ENCODE measurements at regions not wholly inside any gene's neighbourhood (a gene's known extent, or its start where the extent isn't known, plus 50 kb on each side); places are given as distances from the start of the nearest gene placed in this dataset.

DNA sequence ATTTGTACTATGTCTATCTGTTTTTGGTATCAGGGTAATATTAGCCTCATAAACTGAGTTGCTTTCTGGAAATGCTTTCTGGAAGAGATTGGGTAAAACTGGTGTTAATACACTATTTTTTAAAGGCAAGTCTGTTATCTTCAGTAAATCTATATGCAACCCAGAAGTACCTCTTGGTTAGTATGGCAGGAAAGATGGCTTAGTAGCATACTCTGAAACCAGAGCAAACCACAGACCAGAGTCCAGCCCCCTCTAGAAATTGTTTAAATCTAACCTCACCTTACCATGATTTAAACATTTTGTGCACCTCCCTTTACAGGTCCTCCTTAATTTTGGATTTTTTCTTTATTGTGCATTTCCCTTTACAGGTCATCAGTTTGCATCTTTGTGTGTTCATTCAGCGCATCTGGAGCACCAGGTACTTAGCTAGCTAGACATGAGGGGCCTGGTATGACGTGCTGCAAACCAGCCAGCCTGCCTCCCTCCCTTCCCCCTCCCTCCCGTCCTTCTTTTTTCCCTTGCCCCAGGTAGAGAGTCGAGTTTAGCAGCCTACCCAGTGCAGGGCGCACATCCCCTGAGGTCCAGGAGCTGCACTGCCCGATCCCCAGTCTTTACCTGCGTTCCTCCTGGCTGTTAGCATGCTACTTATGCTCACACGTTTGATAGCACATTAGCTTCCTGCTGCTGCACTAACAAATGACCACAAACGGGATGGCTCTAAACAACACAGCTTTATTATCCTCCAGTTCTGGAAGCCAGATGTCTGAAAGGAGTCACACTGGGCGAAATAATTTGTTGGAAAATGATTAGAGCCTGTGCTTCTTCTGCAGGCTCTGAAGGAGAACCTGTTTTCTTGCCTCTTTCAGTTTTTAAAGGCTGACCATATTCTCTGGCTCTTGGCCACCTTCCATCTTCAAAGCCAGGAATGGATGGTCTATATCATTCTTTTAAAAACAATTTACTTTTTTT, 299.9 kb upstream of the HABP2 start:
- ATAC-seq (no peak), DNase-seq (ENCODE audit: low spot score) (no peak)

- no peak for ATAC-seq
Observed at GRCh38 chr10:113259576-113260226, 293.2 kb upstream of the HABP2 start.

GRCh38 chr10:113261161-113261560, 291.7 kb upstream of the HABP2 start:
- ATAC-seq = no peak
- no peak for DNase-seq (ENCODE audit: low spot score)

More at GRCh38 chr10:113259576-113260226, 293.2 kb upstream of the HABP2 start:
- no peak for DNase-seq (ENCODE audit: low spot score)

DNA sequence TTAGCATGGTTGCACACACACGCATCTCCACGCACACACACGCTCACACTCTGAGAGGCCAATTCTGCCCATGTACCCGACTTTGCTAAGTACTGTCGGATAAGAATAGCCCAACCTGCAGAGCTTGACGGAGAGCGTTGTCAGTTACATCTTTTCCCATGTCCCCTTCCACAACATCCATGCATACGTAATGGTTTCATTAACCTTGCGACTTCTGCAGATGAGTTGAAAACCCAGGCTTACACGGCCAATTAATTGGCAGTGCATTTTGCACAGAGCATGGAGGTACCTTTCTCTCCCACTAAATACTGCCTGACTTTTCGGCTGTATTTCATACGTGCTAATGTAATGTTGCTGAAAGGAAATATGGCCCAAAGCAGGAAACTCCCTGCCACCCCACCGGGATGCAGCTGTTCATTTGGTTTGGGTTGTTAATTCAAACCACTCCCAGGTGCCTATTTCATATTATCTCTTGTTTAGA, 291.2 kb upstream of the HABP2 start:
- no peak for ATAC-seq
- no peak for DNase-seq (ENCODE audit: low spot score)

- no peak for ATAC-seq
- no peak for DNase-seq (ENCODE audit: low spot score)
Observed at GRCh38 chr10:113263056-113263455, 289.8 kb upstream of the HABP2 start.

DNA sequence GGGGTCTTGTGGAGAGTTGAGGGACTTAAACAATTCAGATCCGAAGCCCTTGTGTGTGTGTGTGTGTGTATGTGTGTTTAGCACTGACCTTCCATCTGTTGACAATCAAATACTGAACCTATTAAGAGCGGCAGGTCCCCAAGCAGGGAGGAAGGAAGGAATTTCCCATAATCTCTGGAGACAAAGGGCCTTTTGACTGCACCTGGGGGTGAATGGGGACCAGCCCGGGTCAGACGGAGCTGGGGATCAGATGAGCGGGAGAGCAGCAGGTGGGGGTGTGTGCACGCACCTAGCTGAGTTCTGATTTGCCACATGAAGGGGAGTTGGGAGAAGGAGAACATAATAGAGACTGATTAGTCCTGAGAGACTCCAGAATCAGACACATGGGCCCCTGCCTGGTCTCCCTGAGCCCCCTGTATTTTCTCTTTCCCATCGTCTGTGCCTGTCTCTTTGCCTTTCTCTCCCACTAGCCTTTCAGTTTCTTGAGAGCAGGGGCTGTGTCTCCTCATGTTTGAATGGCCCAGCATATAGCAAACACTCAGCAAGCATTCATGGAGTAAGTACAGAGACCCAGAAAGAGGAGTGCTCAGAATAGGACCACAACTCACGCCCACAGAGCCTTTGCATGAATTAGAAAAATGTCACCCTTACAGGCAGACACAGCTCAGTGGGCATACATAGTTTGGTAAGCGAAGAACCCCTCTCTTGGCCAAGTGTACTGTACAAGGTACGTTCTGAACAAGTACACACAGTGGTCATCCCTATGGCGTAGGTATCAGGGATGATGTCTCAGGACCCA, 288.3 kb upstream of the HABP2 start:
- no peak for DNase-seq (ENCODE audit: low spot score)
- no peak for ATAC-seq

- DNase-seq (ENCODE audit: low spot score) = no peak
- no peak for ATAC-seq
Observed at GRCh38 chr10:113266147-113266546, 286.7 kb upstream of the HABP2 start.

DNA sequence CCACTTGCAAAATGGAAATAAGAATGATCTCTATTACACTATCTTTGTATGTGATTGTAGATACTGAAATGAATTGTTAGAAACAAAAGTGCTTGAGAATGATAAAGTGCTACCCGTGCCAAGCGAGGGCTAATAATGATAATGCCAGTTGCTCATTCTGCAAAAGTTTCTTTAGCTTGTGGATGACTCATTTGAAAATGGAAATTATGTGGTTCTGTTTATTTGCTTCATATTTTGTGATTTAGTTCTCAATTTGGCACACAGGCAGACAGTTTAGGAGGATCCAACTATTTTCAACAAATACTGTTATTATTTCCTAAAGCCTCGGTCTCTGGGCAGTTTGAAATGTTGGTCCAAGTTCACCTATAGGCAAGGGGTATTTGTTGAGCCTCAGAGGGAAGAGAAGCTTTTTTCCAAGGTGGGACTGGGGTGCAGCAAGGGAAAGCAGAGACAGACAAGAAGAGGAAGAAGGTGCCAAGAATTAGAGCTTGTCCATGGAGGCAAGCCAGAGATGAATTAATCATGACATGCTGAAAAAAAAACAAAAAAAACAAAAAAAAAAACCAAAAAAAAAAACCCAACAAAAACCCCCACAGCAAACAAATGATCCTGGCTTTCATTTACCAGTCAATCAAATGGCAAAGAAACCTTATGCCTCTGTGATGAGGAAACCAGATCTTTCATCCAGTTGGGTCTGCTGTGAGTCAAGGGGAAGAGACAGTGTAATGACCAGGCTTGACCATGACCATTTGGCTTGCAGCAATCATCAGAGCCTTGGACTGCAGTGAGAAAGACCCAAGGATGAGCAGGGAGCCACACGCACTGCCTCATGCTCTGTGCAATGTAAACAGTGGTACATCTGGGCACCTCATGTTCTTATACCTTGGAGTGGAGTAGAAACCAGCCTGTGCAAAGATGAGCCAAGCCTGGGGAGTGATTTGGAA, 285.0 kb upstream of the HABP2 start:
- no peak for ATAC-seq

DNA sequence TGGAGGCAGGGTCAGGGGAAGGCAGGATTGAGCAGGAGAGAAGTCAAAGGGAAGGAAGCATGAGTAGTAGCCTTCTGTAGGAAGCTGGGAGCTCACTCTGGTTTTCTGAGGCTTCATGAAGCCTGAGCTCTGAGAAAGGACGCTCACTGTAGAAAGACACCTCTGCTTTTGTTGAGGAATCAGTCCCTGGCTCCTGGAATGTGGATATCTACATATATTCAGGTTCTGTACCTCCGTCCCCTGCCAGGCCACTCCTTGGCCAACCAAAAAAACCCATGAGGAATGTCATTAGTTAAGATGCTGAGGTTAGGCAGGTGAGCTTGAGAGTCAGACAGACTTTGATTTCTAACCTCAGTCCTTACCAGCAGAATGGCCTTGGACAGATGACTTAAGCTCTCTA, 283.5 kb upstream of the HABP2 start:
- ATAC-seq (no peak), DNase-seq (ENCODE audit: low spot score) (no peak)

More for the DNA sequence above, 285.0 kb upstream of the HABP2 start:
- no peak for DNase-seq (ENCODE audit: low spot score)

DNA sequence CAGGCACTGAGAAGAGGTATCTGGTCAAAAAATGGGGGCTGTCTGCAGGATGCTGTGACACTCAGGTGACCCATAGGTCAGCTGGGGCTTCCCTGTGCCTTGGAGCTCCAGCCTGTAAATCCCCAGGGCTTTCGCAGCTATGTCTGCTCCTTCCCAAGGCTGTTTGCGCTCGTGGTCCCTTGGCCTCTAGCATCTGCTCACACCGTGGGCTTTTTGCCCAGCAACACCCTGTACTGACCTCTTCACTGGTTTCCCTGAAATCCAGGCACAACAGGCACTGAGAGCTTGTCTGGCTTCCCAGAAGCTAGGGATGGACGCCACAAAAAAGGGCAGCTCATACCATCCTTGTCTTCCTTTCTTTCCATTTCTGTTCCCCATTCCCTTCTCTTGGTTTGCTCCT, 280.3 kb upstream of the HABP2 start:
- DNase-seq (ENCODE audit: low spot score) (no peak), ATAC-seq (no peak)

- ATAC-seq (peak; percentile 64), DNase-seq (ENCODE audit: low spot score) (no peak)
Observed at GRCh38 chr10:113273181-113274163, 279.4 kb upstream of the HABP2 start.

GRCh38 chr10:113274176-113274829, 278.6 kb upstream of the HABP2 start:
- no peak for DNase-seq (ENCODE audit: low spot score)
- no peak for ATAC-seq

- DNase-seq (ENCODE audit: low spot score) = no peak
- ATAC-seq = no peak
Observed at GRCh38 chr10:113278221-113278620, 274.6 kb upstream of the HABP2 start.

DNA sequence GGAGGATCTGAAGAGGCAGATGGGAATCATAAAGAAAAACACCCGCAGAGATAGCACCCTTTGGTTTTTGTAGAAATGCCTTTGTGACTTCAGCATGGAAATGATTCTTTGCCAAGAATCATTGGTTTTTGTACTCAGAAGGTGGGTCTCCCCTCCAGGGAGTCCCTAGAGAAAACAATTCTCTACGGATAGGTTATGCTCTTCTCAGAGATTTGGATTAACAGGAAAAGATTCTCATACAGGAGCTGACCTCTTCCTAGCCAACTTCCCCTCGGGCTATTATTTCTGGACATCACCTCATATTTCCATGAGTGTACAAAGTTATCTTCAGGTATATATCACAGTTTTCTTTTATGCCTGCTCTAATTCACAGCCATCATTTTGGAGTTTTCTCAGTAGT, 274.2 kb upstream of the HABP2 start:
- ATAC-seq (no peak), DNase-seq (ENCODE audit: low spot score) (no peak)

GRCh38 chr10:113279262-113279661, 273.6 kb upstream of the HABP2 start:
- ATAC-seq (no peak), DNase-seq (ENCODE audit: low spot score) (no peak)

DNA sequence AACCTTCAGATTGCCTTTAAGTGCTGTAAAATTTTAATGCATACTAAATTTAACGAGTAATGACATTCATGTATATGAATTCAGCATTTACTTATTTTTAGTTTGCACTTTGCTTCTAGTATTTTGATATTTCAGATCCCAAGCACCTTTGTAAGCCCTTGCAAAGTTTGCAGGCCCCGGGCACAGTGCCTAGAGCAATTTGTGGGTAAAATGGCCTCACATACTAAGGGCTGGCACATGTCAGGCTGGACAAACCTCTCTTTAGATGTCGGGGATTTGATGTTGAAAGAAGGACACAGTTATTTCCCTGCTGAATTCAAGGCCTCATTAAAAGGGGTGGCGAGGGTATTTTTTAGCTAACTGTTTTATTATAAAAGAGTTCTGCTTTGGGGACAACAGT, 270.3 kb upstream of the HABP2 start:
- no peak for DNase-seq (ENCODE audit: low spot score)
- no peak for ATAC-seq

- ATAC-seq = peak; percentile 77
- DNase-seq (ENCODE audit: low spot score) = no peak
Observed at GRCh38 chr10:113283189-113283588, 269.7 kb upstream of the HABP2 start.

GRCh38 chr10:113284635-113285034, 268.2 kb upstream of the HABP2 start:
- DNase-seq (ENCODE audit: low spot score) = no peak
- ATAC-seq = no peak
